ENCODE measurements at regions not wholly inside any gene's neighbourhood (a gene's known extent, or its start where the extent isn't known, plus 50 kb on each side); places are given as distances from the start of the nearest gene placed in this dataset.

- CTCF ChIA-PET: no interaction called here
- H3K4me3 Mint-ChIP-seq: no peak overlapping the region
- no peaks in the 10 kb centered on the region for H3K4me1 Mint-ChIP-seq (ENCODE audit: low read depth)
- H3K27ac Mint-ChIP-seq: no peak overlapping the region
- intact Hi-C loops (cut with micrococcal nuclease): no loop called here
- peaks cover 3% of the 10 kb centered on the region for H3K9me3 Mint-ChIP-seq
- H3K27me3 Mint-ChIP-seq (ENCODE audit: low read depth): no peaks in the 10 kb centered on the region
- DNase-seq: no peak
- no peaks in the 10 kb centered on the region for H3K36me3 Mint-ChIP-seq (ENCODE audit: low read depth)
Measured at GRCh38 chr13:67645874-67646467, 415.8 kb upstream of the PCDH9 start.

- intact Hi-C loops (cut with micrococcal nuclease): no loop called here
- H3K27me3 Mint-ChIP-seq (ENCODE audit: low read depth): no peaks in the 10 kb centered on the region
- peaks cover 6% of the 10 kb centered on the region for H3K9me3 Mint-ChIP-seq
- CTCF ChIA-PET: interaction anchor here (0.6 kb wide), 1 partner anchor 23 kb away, joined by 3 read pairs; no protein-coding TSS in a partner anchor
- DNase-seq: no peak
- no peaks in the 10 kb centered on the region for H3K4me1 Mint-ChIP-seq (ENCODE audit: low read depth)
- no peak overlapping the region for H3K27ac Mint-ChIP-seq
- no peak overlapping the region for H3K4me3 Mint-ChIP-seq
- H3K36me3 Mint-ChIP-seq (ENCODE audit: low read depth): no peaks in the 10 kb centered on the region
Measured at GRCh38 chr13:67643516-67644055, 413.4 kb upstream of the PCDH9 start.

- H3K27ac Mint-ChIP-seq: no peak overlapping the region
- intact Hi-C loops (cut with micrococcal nuclease): no loop called here
- peaks cover 6% of the 10 kb centered on the region for H3K9me3 Mint-ChIP-seq
- CTCF ChIA-PET: no interaction called here
- no peak for DNase-seq
- no peaks in the 10 kb centered on the region for H3K4me1 Mint-ChIP-seq (ENCODE audit: low read depth)
- H3K36me3 Mint-ChIP-seq (ENCODE audit: low read depth): no peaks in the 10 kb centered on the region
- no peaks in the 10 kb centered on the region for H3K27me3 Mint-ChIP-seq (ENCODE audit: low read depth)
- no peak overlapping the region for H3K4me3 Mint-ChIP-seq
Measured at GRCh38 chr13:67642657-67643056, 412.5 kb upstream of the PCDH9 start.

DNA sequence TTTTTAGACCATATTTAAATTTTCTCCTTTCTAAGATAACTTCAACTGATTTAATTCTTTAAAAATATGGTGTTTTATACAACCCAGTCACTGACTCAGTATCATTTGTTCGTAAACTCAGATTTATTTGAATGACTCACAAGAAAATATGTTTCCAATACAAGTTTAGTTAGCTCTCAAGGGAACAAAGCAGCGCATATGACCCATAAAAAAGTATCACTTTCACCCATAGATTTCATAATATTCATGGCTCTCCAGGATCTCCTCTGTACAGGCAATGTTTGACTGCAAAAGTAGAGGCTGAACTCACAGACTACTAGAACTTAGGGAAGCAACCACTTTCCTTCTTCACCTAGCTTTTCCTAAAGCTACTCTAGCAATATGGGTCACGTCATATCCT is 405.6 kb upstream of the PCDH9 start:
- H3K4me3 Mint-ChIP-seq: no peak overlapping the region
- DNase-seq: no peak
- no peaks in the 10 kb centered on the region for H3K4me1 Mint-ChIP-seq (ENCODE audit: low read depth)
- H3K27me3 Mint-ChIP-seq (ENCODE audit: low read depth): no peaks in the 10 kb centered on the region
- CTCF ChIA-PET: no interaction called here
- peaks cover 4% of the 10 kb centered on the region for H3K9me3 Mint-ChIP-seq
- no peak overlapping the region for H3K27ac Mint-ChIP-seq
- intact Hi-C loops (cut with micrococcal nuclease): no loop called here
- H3K36me3 Mint-ChIP-seq (ENCODE audit: low read depth): no peaks in the 10 kb centered on the region

DNA sequence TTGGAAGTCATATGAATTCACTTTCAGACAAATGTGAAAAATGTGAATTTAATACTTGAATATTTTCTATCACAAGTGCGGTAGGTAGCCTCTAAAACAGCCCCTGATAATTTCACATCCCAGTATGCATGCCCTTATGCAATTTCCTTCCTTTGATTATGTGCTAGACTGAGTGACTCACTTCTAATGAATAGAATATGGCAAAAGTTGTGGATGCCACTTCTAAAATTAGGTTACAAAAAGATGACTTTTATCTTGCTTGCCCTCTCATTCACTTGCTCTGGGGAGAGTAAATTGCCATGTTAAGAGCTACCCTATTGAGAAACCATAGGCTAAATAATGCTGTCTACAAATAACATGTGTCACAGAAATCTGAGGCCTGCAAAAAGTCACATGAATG is 402.5 kb upstream of the PCDH9 start:
- no peaks in the 10 kb centered on the region for H3K27me3 Mint-ChIP-seq (ENCODE audit: low read depth)
- CTCF ChIA-PET: no interaction called here
- H3K27ac Mint-ChIP-seq: no peak overlapping the region
- H3K9me3 Mint-ChIP-seq: no peaks in the 10 kb centered on the region
- intact Hi-C loops (cut with micrococcal nuclease): no loop called here
- no peaks in the 10 kb centered on the region for H3K36me3 Mint-ChIP-seq (ENCODE audit: low read depth)
- DNase-seq: no peak
- no peaks in the 10 kb centered on the region for H3K4me1 Mint-ChIP-seq (ENCODE audit: low read depth)
- H3K4me3 Mint-ChIP-seq: no peak overlapping the region

- CTCF ChIA-PET: no interaction called here
- H3K4me1 Mint-ChIP-seq (ENCODE audit: low read depth): no peaks in the 10 kb centered on the region
- H3K36me3 Mint-ChIP-seq (ENCODE audit: low read depth): no peaks in the 10 kb centered on the region
- no peak overlapping the region for H3K4me3 Mint-ChIP-seq
- intact Hi-C loops (cut with micrococcal nuclease): no loop called here
- DNase-seq: no peak
- H3K27ac Mint-ChIP-seq: no peak overlapping the region
- no peaks in the 10 kb centered on the region for H3K27me3 Mint-ChIP-seq (ENCODE audit: low read depth)
- peaks cover 3% of the 10 kb centered on the region for H3K9me3 Mint-ChIP-seq
Measured at GRCh38 chr13:67630640-67631039, 400.5 kb upstream of the PCDH9 start.

- Mint-ChIP-seq H3K9me3 (peaks cover 6% of the 10 kb centered on the region), H3K4me1 (ENCODE audit: low read depth) (no peaks in the 10 kb centered on the region), H3K4me3 (no peak overlapping the region), H3K27me3 (ENCODE audit: low read depth) (no peaks in the 10 kb centered on the region), H3K36me3 (ENCODE audit: low read depth) (no peaks in the 10 kb centered on the region), H3K27ac (no peak overlapping the region)
- CTCF ChIA-PET: no interaction called here
- DNase-seq: no peak
- intact Hi-C loops (cut with micrococcal nuclease): no loop called here
Measured at GRCh38 chr13:67623630-67624029, 393.5 kb upstream of the PCDH9 start.

GRCh38 chr13:67620665-67621064 is 390.5 kb upstream of the PCDH9 start:
- no peak for DNase-seq
- intact Hi-C loops (cut with micrococcal nuclease): no loop called here
- H3K9me3 Mint-ChIP-seq: peaks cover 3% of the 10 kb centered on the region
- H3K4me3 Mint-ChIP-seq: no peak overlapping the region
- no peaks in the 10 kb centered on the region for H3K36me3 Mint-ChIP-seq (ENCODE audit: low read depth)
- CTCF ChIA-PET: no interaction called here
- no peak overlapping the region for H3K27ac Mint-ChIP-seq
- H3K4me1 Mint-ChIP-seq (ENCODE audit: low read depth): no peaks in the 10 kb centered on the region
- H3K27me3 Mint-ChIP-seq (ENCODE audit: low read depth): no peaks in the 10 kb centered on the region

DNA sequence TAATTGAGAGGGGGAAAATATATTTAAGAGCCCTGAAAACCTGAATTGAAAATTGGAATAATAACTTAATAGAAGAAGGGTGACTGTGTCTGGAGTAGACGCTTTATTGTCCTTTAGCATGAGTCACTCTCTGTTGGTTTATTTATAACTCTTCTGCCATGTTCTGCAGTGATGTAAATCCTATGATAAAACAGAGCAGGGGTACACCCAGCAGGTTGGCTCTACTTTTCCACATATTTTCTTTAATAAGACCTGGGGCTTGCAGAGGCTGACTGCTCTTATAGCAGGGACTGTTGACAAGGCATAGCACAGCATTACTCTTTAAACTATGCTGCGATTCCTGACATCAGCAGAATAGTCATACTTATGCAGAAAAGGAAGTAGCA is 389.9 kb upstream of the PCDH9 start:
- no peaks in the 10 kb centered on the region for H3K4me1 Mint-ChIP-seq (ENCODE audit: low read depth)
- intact Hi-C loops (cut with micrococcal nuclease): no loop called here
- no peaks in the 10 kb centered on the region for H3K27me3 Mint-ChIP-seq (ENCODE audit: low read depth)
- H3K4me3 Mint-ChIP-seq: no peak overlapping the region
- CTCF ChIA-PET: no interaction called here
- no peaks in the 10 kb centered on the region for H3K36me3 Mint-ChIP-seq (ENCODE audit: low read depth)
- H3K9me3 Mint-ChIP-seq: peaks cover 3% of the 10 kb centered on the region
- DNase-seq: no peak
- no peak overlapping the region for H3K27ac Mint-ChIP-seq

GRCh38 chr13:67619351-67619994 is 389.3 kb upstream of the PCDH9 start:
- no peak for DNase-seq
- CTCF ChIA-PET: no interaction called here
- H3K27ac Mint-ChIP-seq: no peak overlapping the region
- H3K27me3 Mint-ChIP-seq (ENCODE audit: low read depth): no peaks in the 10 kb centered on the region
- H3K36me3 Mint-ChIP-seq (ENCODE audit: low read depth): no peaks in the 10 kb centered on the region
- peaks cover 3% of the 10 kb centered on the region for H3K9me3 Mint-ChIP-seq
- H3K4me3 Mint-ChIP-seq: no peak overlapping the region
- intact Hi-C loops (cut with micrococcal nuclease): no loop called here
- no peaks in the 10 kb centered on the region for H3K4me1 Mint-ChIP-seq (ENCODE audit: low read depth)

DNA sequence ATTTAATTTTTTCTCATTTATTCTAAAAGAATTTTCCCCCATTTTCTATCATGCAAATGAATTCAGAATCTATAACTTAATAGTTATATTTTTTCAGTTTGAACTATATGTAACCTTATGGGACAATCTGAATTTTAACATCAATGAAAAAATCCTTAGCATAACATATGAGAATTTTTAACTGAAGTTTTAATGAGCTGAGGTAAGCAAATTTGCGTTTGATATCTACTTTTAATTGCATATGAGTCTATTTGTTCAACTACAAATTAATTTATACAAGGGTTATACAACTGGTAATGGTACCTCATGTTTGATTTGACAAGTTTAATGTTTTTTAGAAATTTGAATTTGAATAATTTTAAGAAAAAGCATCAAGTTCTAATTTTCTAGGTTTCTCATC is 384.4 kb upstream of the PCDH9 start:
- H3K27me3 Mint-ChIP-seq (ENCODE audit: low read depth): no peaks in the 10 kb centered on the region
- H3K36me3 Mint-ChIP-seq (ENCODE audit: low read depth): no peaks in the 10 kb centered on the region
- H3K9me3 Mint-ChIP-seq: peaks cover 2% of the 10 kb centered on the region
- H3K27ac Mint-ChIP-seq: no peak overlapping the region
- intact Hi-C loops (cut with micrococcal nuclease): no loop called here
- no peak for DNase-seq
- H3K4me3 Mint-ChIP-seq: no peak overlapping the region
- CTCF ChIA-PET: no interaction called here
- no peaks in the 10 kb centered on the region for H3K4me1 Mint-ChIP-seq (ENCODE audit: low read depth)

DNA sequence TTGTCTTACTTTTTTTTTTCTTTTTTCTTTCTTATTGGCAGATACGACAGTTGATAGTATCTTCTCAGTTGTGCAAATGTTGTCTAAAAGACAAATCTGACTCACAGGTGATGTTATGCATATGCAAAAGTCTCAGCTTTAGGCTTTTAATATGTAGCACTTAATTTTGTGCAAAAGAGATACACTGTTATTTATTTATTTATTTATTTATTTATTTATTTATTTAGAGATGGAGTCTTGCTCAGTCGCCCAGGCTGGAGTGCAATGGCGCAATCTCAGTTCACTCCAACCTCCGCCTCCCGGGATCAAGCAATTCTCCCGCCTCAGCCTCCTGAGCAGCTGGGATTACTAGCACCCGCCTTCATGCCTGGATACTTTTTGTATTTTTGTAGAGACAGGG is 383.9 kb upstream of the PCDH9 start:
- CTCF ChIA-PET: no interaction called here
- no peak overlapping the region for H3K4me3 Mint-ChIP-seq
- no peaks in the 10 kb centered on the region for H3K27me3 Mint-ChIP-seq (ENCODE audit: low read depth)
- no peaks in the 10 kb centered on the region for H3K4me1 Mint-ChIP-seq (ENCODE audit: low read depth)
- no peaks in the 10 kb centered on the region for H3K9me3 Mint-ChIP-seq
- no peaks in the 10 kb centered on the region for H3K36me3 Mint-ChIP-seq (ENCODE audit: low read depth)
- DNase-seq: no peak
- intact Hi-C loops (cut with micrococcal nuclease): no loop called here
- H3K27ac Mint-ChIP-seq: no peak overlapping the region

DNA sequence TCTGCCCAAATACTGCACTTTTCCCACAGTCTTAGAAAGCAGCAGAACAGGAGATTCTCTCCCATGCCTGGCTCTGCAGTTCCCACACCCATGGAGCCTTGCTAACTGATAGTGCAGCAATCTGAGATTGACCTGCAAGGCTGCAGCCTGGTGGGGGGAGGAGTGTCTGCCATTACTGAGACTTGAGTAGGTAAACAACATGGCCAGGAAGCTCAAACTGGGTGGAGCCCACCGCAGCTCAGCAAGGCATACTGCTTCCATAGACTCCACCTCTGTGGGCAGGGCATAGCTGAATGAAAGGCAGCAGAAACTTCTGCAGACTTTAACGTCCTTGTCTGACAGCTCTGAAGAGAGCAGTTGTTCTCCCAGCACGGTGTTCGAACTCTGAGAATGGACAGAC is 358.5 kb upstream of the PCDH9 start:
- intact Hi-C loops (cut with micrococcal nuclease): no loop called here
- H3K27me3 Mint-ChIP-seq (ENCODE audit: low read depth): no peaks in the 10 kb centered on the region
- no peak overlapping the region for H3K27ac Mint-ChIP-seq
- CTCF ChIA-PET: no interaction called here
- DNase-seq: no peak
- H3K9me3 Mint-ChIP-seq: peaks cover 4% of the 10 kb centered on the region
- no peaks in the 10 kb centered on the region for H3K4me1 Mint-ChIP-seq (ENCODE audit: low read depth)
- no peak overlapping the region for H3K4me3 Mint-ChIP-seq
- H3K36me3 Mint-ChIP-seq (ENCODE audit: low read depth): no peaks in the 10 kb centered on the region
